HFFc6 (cell line): ENCODE measurements at regions not wholly inside any gene's neighbourhood (a gene's known extent, or its start where the extent isn't known, plus 50 kb on each side); places are given as distances from the start of the nearest gene placed in this dataset.

Source experiments
- DNase-seq: peaks from one replicate; pipeline ENCODE4 v3.0.0-alpha.2; 2018
- H3K27ac Mint-ChIP-seq: 2 replicates; pipeline ENCODE4 v1.8.0; 2020; ENCODE audit warnings: mild to moderate bottlenecking, mixed read lengths
- H3K27me3 Mint-ChIP-seq: 2 replicates; pipeline ENCODE4 v1.8.0; 2021; ENCODE audit warnings: mild to moderate bottlenecking, moderate library complexity, mixed read lengths; ENCODE audit not compliant: insufficient read depth
- H3K36me3 Mint-ChIP-seq: 2 replicates; pipeline ENCODE4 v1.8.0; 2021; ENCODE audit warnings: low read depth, mixed read lengths
- H3K4me1 Mint-ChIP-seq: 2 replicates; pipeline ENCODE4 v1.8.0; 2020; ENCODE audit warnings: low read depth, mixed read lengths
- H3K4me3 Mint-ChIP-seq: 2 replicates; pipeline ENCODE4 v1.8.0; 2020; ENCODE audit warnings: mild to moderate bottlenecking, moderate library complexity, mixed read lengths
- H3K9me3 Mint-ChIP-seq: 2 replicates; pipeline ENCODE4 v1.8.0; 2020; ENCODE audit warnings: mild to moderate bottlenecking, mixed read lengths
- TF ChIP-seq, protein P1 (sequence below): fragments of 200-600 bp; sonication (generic); IDR thresholded peaks from 2 replicates; pipeline ENCODE4 v1.5.0; 2021; ENCODE audit warnings: antibody characterized with exemption, mild to moderate bottlenecking

DNA sequence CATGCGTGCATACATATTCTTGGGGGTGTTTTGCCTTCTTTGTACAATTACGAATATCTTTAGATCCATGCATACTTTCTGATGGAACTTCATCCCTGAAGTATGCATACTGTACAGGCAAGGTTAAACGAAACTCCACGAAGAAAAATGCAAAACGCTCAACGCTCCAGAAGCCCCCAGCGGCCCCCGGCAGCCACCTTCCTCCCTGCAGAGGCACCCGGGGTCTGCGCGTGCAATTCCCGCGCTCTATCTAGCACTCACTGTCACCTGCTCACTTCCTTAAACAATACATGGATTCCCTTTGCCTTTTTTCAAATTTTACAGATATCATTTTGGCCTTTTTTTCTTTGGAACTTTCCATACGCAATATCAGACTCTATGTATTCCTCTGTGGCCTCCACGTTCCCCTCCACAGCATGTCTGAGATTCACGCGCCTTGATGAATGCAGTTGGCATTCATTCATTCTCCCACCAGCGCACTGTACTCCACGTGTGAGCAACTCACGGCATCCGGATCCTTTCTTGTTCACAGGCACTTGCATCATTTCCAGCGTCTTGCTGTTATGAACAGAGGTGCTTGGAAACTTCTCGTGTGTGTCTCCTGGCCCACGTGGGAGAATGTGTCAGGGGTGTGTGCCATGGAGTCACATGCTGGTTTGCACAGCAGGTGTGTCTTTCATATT lies 214.3 kb downstream of the CTTN start:
- H3K4me3 Mint-ChIP-seq: no peak overlapping the region
- DNase-seq: no peak
- no peak overlapping the region for H3K27ac Mint-ChIP-seq
- TF ChIP-seq, protein P1, sequence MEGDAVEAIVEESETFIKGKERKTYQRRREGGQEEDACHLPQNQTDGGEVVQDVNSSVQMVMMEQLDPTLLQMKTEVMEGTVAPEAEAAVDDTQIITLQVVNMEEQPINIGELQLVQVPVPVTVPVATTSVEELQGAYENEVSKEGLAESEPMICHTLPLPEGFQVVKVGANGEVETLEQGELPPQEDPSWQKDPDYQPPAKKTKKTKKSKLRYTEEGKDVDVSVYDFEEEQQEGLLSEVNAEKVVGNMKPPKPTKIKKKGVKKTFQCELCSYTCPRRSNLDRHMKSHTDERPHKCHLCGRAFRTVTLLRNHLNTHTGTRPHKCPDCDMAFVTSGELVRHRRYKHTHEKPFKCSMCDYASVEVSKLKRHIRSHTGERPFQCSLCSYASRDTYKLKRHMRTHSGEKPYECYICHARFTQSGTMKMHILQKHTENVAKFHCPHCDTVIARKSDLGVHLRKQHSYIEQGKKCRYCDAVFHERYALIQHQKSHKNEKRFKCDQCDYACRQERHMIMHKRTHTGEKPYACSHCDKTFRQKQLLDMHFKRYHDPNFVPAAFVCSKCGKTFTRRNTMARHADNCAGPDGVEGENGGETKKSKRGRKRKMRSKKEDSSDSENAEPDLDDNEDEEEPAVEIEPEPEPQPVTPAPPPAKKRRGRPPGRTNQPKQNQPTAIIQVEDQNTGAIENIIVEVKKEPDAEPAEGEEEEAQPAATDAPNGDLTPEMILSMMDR: no peak
- peaks cover 40% of the 10 kb centered on the region for H3K9me3 Mint-ChIP-seq
- H3K36me3 Mint-ChIP-seq: peaks cover 5% of the 10 kb centered on the region; the same call in 1 of the 2 replicates
- H3K27me3 Mint-ChIP-seq: peaks cover 9% of the 10 kb centered on the region
- H3K4me1 Mint-ChIP-seq: no peaks in the 10 kb centered on the region

DNA sequence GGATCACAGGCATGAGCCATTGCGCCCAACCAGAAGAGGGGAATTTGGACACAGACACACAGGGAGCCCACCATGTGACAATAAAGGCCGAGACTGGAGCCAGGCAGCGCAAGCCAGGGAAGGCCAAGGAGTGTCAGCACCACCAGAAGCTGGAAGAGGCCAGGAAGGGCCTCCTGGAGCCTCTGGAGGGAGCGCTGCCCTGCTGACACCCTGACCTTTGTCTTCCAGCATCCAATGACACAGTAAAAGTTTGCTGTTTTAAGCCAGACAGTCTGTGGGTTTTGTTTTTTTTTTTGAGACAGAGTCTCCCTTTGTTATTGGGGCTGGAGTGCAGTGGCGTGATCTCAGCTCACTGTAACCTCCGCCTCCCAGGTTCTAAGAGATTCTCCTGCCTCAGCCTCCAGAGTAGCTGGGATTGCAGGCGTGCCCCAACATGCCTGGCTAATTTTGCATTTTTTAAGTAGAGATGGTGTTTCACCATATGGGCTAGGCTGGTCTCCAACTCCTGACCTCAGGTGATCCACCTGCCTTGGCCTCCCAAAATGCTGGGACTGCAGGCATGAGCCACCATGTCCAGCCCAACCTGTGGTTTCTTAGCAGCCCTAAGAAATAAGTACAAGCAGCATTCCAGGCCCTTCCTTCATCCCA lies 215.8 kb downstream of the CTTN start:
- Mint-ChIP-seq H3K27ac (no peak overlapping the region), H3K36me3 (peaks cover 5% of the 10 kb centered on the region; the same call in 1 of the 2 replicates), H3K4me3 (no peak overlapping the region), H3K4me1 (no peaks in the 10 kb centered on the region), H3K27me3 (peaks cover 6% of the 10 kb centered on the region), H3K9me3 (peaks cover 36% of the 10 kb centered on the region)
- TF ChIP-seq, protein P1: no peak
- no peak for DNase-seq

DNA sequence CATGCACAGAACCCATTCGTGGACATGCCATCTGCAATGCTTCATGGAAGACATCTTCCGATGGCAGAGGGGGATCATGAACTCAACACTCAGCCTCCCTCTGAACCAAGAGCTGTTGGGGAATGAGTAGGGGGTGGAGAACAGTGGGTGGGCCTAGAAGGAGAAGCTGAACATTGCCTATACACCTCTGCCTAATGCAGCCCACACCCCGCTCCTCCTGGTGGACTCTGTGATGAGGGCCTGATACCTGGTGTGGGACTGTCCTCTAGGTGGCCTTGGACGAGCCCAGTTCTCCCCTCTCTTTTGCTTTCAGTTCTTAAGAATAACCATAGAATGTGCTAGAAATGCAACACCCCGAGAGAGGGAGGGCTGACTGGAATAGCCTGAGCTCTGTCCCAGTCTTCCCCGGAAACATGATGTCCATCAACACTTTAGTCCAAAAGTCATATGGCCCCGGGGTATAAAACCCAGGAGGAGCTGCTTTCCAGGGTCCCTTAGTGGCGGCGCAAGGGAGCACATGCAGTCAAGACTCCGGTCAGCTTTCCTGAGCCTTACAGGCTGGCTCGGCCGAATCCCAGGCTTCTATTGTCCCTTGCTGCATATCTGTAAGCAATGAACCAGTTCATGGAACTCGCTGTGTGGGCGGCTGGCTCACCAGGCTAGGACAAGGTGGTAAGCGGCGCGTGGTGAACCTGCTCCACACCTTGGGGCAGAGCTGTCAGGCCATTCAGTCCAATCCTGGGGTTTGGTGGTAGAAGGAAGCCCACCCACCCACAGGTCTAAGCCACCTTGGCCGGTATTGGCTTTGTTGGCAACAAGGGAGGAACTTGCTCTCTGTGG lies 216.9 kb downstream of the CTTN start:
- Mint-ChIP-seq H3K4me3 (no peak overlapping the region), H3K9me3 (peaks cover 47% of the 10 kb centered on the region), H3K4me1 (no peaks in the 10 kb centered on the region), H3K36me3 (peaks cover 5% of the 10 kb centered on the region; the same call in 1 of the 2 replicates), H3K27ac (no peak overlapping the region), H3K27me3 (peaks cover 5% of the 10 kb centered on the region)
- DNase-seq: no peak
- TF ChIP-seq, protein P1: no peak

DNA sequence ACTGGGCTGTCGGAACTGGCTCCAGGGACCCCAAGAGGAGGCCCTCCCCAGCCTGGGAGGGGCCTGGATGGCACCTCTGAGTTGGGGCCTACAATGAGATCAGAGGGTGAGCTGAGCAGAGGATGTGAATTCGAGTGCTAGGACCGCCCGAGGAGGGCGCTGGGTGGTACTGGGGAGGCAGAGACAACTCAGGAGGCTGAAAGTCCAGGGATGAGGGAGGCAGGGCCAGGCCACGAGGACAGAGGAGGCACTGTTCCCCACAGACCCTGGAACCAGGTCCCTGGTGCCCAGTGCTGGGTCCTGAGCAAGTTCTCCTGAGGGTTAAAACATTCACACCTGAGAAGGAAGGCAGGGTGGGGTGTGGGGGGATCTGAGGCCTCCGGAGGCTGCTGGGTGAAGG lies 218.0 kb downstream of the CTTN start:
- no peak for DNase-seq
- Mint-ChIP-seq H3K9me3 (peaks cover 57% of the 10 kb centered on the region), H3K27me3 (peaks cover 4% of the 10 kb centered on the region; the same call in 1 of the 2 replicates), H3K4me3 (no peak overlapping the region), H3K36me3 (peaks cover 5% of the 10 kb centered on the region; the same call in 1 of the 2 replicates), H3K4me1 (no peaks in the 10 kb centered on the region), H3K27ac (no peak overlapping the region)
- TF ChIP-seq, protein P1: no peak

DNA sequence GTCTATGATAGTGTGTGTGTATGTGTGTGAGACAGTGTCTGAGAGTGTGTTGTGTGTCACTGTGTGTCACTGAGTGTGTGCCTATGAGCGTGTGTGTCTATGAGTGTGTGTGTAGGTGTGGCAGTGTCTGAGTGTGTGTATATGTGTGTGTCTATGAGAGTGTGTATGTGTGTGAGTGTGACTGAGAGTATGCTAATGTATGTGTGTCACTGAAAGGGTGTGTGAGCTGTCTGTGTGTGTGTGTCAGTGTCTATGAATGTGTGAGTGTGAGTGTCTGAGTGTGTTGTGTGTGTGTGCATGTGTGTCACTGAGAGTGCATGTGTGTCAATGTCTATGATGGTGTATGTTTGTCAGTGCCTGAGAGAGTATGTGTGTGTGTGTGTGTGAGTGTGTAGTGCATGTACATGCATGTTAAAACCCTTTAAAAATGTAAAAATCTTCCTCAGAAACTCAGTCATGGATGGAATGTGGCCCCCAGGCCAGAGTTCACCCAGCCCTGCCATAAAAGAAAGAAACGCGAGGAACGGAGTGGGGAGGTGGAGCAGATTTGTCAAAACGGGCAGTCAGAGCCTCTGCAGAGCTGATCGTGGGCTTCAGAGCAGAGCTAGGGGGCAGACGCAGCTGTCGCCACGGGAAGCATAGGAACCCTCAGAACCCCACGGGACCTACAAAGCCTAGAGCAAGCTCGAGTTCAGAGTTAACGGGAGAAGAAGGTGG lies 218.8 kb downstream of the CTTN start:
- no peaks in the 10 kb centered on the region for H3K4me1 Mint-ChIP-seq
- TF ChIP-seq, protein P1: no peak
- peaks cover 61% of the 10 kb centered on the region for H3K9me3 Mint-ChIP-seq
- peaks cover 4% of the 10 kb centered on the region; the same call in 1 of the 2 replicates for H3K27me3 Mint-ChIP-seq
- no peak for DNase-seq
- H3K36me3 Mint-ChIP-seq: peaks cover 5% of the 10 kb centered on the region; the same call in 1 of the 2 replicates
- H3K27ac Mint-ChIP-seq: no peak overlapping the region
- no peak overlapping the region for H3K4me3 Mint-ChIP-seq
